SK-N-SH (cell line): ENCODE measurements at regions not wholly inside any gene's neighbourhood (a gene's known extent, or its start where the extent isn't known, plus 50 kb on each side); places are given as distances from the start of the nearest gene placed in this dataset.
"Not testable (repeated sequence)": the region's sequence is repeated elsewhere in the genome, so short reads cannot be mapped to it uniquely, and the experiment has no call there.

Experiments
- CTCF ChIA-PET: fragments of 300-600, 350-600 bp; formaldehyde crosslinking; extraction: SDS; loops from one replicate; lab custom pipeline; 2021; lab: Yijun Ruan, JAX
- POLR2A ChIA-PET: fragments of 350-600 bp; sonication (Branson Sonifier 250); formaldehyde crosslinking; extraction: SDS; loops from one replicate; lab custom pipeline; 2020; ENCODE audit warnings: antibody characterized with exemption, inconsistent platforms; lab: Yijun Ruan, JAX
- DNase-seq: peaks from one replicate; pipeline ENCODE4 v3.0.0; 2012
- H2AFZ ChIP-seq: fragments of 200-600 bp; sonication (generic); 2 replicates; pipeline ENCODE4 v1.8.1; 2016; ENCODE audit warnings: antibody characterized with exemption, mild to moderate bottlenecking, low read depth
- H3F3A ChIP-seq: fragments of 200-600 bp; sonication (generic); replicated peaks from 2 replicates; pipeline ENCODE3; 2016; ENCODE audit warnings: antibody characterized with exemption, mild to moderate bottlenecking; ENCODE audit not compliant: insufficient read depth
- H3K27ac ChIP-seq, 2 experiments: fragments of 200-500 bp in 1 of 2; fragments of 200-600 bp in 1 of 2; sonication (Bioruptor generic) in 1 of 2; sonication (generic), shearing (Covaris generic) in 1 of 2; 2 replicates each; pipeline versions ENCODE4 v1.5.1 to v1.6.1; 2014 to 2016; ENCODE audit warnings: low read depth in 2 of 2, inconsistent platforms in 1 of 2, low read length in 1 of 2, mild to moderate bottlenecking in 1 of 2, mixed read lengths in 1 of 2
- H3K27me3 ChIP-seq: fragments of 200-600 bp; sonication (generic), shearing (Covaris generic); 2 replicates; pipeline ENCODE4 v1.6.1; 2016; ENCODE audit warnings: mixed run types; ENCODE audit not compliant: insufficient read depth
- H3K36me3 ChIP-seq, 2 experiments: fragments of 200-500 bp in 1 of 2; fragments of 200-600 bp in 1 of 2; sonication (Bioruptor generic) in 1 of 2; sonication (generic) in 1 of 2; replicated peaks in 1 of 2; 2 replicates each; pipeline versions ENCODE3 to v1.5.1; 2014 to 2016; ENCODE audit warnings: low read length in 1 of 2, mild to moderate bottlenecking in 1 of 2; ENCODE audit not compliant: insufficient read depth in 2 of 2, control insufficient read depth in 1 of 2
- H3K4me1 ChIP-seq, 2 experiments: fragments of 200-500 bp in 1 of 2; fragments of 200-600 bp in 1 of 2; sonication (Bioruptor generic) in 1 of 2; sonication (generic), shearing (Covaris generic) in 1 of 2; 2 replicates each; pipeline versions ENCODE4 v1.5.1 to v1.6.1; 2014 to 2016; ENCODE audit warnings: low read depth in 1 of 2, low read length in 1 of 2, mixed run types in 1 of 2; ENCODE audit not compliant: insufficient read depth in 2 of 2, control insufficient read depth in 1 of 2
- H3K4me2 ChIP-seq: fragments of 200-600 bp; sonication (generic), shearing (Covaris generic); 2 replicates; pipeline ENCODE4 v1.6.1; 2017; ENCODE audit warnings: mixed run types
- H3K4me3 ChIP-seq, 2 experiments: fragments of 200-500 bp in 1 of 2; fragments of 200-600 bp in 1 of 2; sonication (Bioruptor generic) in 1 of 2; sonication (generic), shearing (Covaris generic) in 1 of 2; 2 replicates each; pipeline versions ENCODE4 v1.5.1 to v1.8.1; 2014 to 2016; ENCODE audit warnings: low read depth in 2 of 2, inconsistent platforms in 1 of 2, low read length in 1 of 2, mild to moderate bottlenecking in 1 of 2, mixed read lengths in 1 of 2, moderate library complexity in 1 of 2
- H3K79me2 ChIP-seq: fragments of 200-600 bp; sonication (generic); 2 replicates; pipeline ENCODE4 v1.8.1; 2017; ENCODE audit warnings: mild to moderate bottlenecking; ENCODE audit not compliant: insufficient read depth
- H3K9ac ChIP-seq: fragments of 200-600 bp; sonication (generic); 2 replicates; pipeline ENCODE4 v1.6.1; 2017; ENCODE audit warnings: mixed run types
- H3K9me2 ChIP-seq: fragments of 200-600 bp; sonication (generic); 2 replicates; pipeline ENCODE4 v1.6.1; 2017; ENCODE audit warnings: mixed run types
- H3K9me3 ChIP-seq: fragments of 200-600 bp; sonication (generic); 2 replicates; pipeline ENCODE4 v1.6.1; 2017; ENCODE audit warnings: mixed run types, mild to moderate bottlenecking, moderate library complexity
- H4K20me1 ChIP-seq: fragments of 200-600 bp; sonication (generic); 2 replicates; pipeline ENCODE4 v1.6.1; 2017; ENCODE audit warnings: mild to moderate bottlenecking, mixed run types; ENCODE audit not compliant: insufficient read depth
- CTCF ChIP-seq: fragments of 200-600 bp; sonication (generic); IDR thresholded peaks from 2 replicates; pipeline ENCODE4 v1.6.1; 2017; ENCODE audit warnings: antibody characterized with exemption, mild to moderate bottlenecking, moderate library complexity
- ELF1 ChIP-seq: IDR thresholded peaks from 2 replicates; pipeline ENCODE4 v1.4.0; 2012
- EP300 ChIP-seq, 2 experiments: IDR thresholded peaks; 2 replicates each; pipeline versions ENCODE4 v1.4.0 to v1.6.1; 2012; ENCODE audit warnings: borderline replicate concordance in 1 of 2, low read depth in 1 of 2, low read length in 1 of 2
- EZH2phosphoT487 ChIP-seq: fragments of 200-600 bp; sonication (generic); IDR thresholded peaks from 2 replicates; pipeline ENCODE4 v1.6.1; 2017; ENCODE audit warnings: low read depth, mixed run types, mild to moderate bottlenecking, antibody characterized with exemption, moderate library complexity, borderline replicate concordance
- FOSL2 ChIP-seq: IDR thresholded peaks from 2 replicates; pipeline ENCODE4 v1.4.0; 2012; ENCODE audit warnings: low read depth, mild to moderate bottlenecking, moderate library complexity, borderline replicate concordance
- FOXM1 ChIP-seq: IDR thresholded peaks from 2 replicates; pipeline ENCODE4 v1.4.0; 2012; ENCODE audit warnings: low read depth, mild to moderate bottlenecking
- IRF3 ChIP-seq: fragments of 150-350 bp; IDR thresholded peaks from 2 replicates; pipeline ENCODE4 v1.6.1; 2016; ENCODE audit warnings: mild to moderate bottlenecking, low read depth, low read length
- JUND ChIP-seq: IDR thresholded peaks from 2 replicates; pipeline ENCODE4 v1.4.0; 2012
- MAX ChIP-seq: IDR thresholded peaks from 2 replicates; pipeline ENCODE4 v1.4.0; 2012; ENCODE audit warnings: low read depth
- NFIC ChIP-seq: IDR thresholded peaks from 2 replicates; pipeline ENCODE4 v1.4.0; 2012; ENCODE audit warnings: borderline replicate concordance
- NRF1 ChIP-seq: IDR thresholded peaks from 2 replicates; pipeline ENCODE4 v1.6.1; 2012; ENCODE audit warnings: low read depth, mild to moderate bottlenecking, low read length
- RAD21 ChIP-seq: IDR thresholded peaks from 2 replicates; pipeline ENCODE4 v1.6.1; 2012; ENCODE audit warnings: mild to moderate bottlenecking, low read length
- RCOR1 ChIP-seq: fragments of 150-350 bp; IDR thresholded peaks from 2 replicates; pipeline ENCODE4 v1.6.1; 2017; ENCODE audit warnings: antibody characterized with exemption, low read length
- REST ChIP-seq: IDR thresholded peaks from 2 replicates; pipeline ENCODE4 v1.6.1; 2012; ENCODE audit warnings: mild to moderate bottlenecking, low read depth, low read length, moderate library complexity
- SMC3 ChIP-seq: IDR thresholded peaks from 2 replicates; pipeline ENCODE4 v1.6.1; 2012; ENCODE audit warnings: low read depth, low read length, improper control_type of control experiment
- TAF1 ChIP-seq: IDR thresholded peaks from 2 replicates; pipeline ENCODE4 v1.6.1; 2012; ENCODE audit warnings: low read depth, mild to moderate bottlenecking, low read length, moderate library complexity, borderline replicate concordance
- TCF12 ChIP-seq: IDR thresholded peaks from 2 replicates; pipeline ENCODE4 v1.4.0; 2012
- TEAD4 ChIP-seq: IDR thresholded peaks from 2 replicates; pipeline ENCODE4 v1.4.0; 2012; ENCODE audit warnings: mild to moderate bottlenecking, borderline replicate concordance; ENCODE audit not compliant: insufficient read depth
- USF2 ChIP-seq: fragments of 150-350 bp; IDR thresholded peaks from 2 replicates; pipeline ENCODE4 v1.6.1; 2017; ENCODE audit warnings: antibody characterized with exemption, low read length, low read depth, borderline replicate concordance
- WGBS: methylation state at CpG from one replicate; pipeline ENCODE4 v1.1.6; 2017; ENCODE audit warnings: low lambda C conversion rate; 5-methylcytosine and 5-hydroxymethylcytosine counted together

GRCh38 chr10:9342885-9343570, 1288.5 kb downstream of the GATA3 start:
- Histone ChIP-seq H3K4me1 (no peaks in the 10 kb centered on the region), H3K9me2 (no peaks in the 10 kb centered on the region), H3K9ac (no peak overlapping the region), H4K20me1 (no peaks in the 10 kb centered on the region), H3K79me2 (no peaks in the 10 kb centered on the region), H3K4me2 (no peak overlapping the region), H3K9me3 (no peaks in the 10 kb centered on the region), H3K27me3 (no peaks in the 10 kb centered on the region), H3K4me3 (no peak overlapping the region; a peak in 1 of 4 replicates), H3K36me3 (no peaks in the 10 kb centered on the region), H2AFZ (no peak overlapping the region), H3K27ac (no peak overlapping the region), H3F3A (no peaks in the 10 kb centered on the region)
- 23% methylated on average over 5 of the region's 5 CpGs for WGBS
- peak; percentile 31 for DNase-seq
- CTCF ChIA-PET: interaction anchor here (0.5 to 3.7 kb wide), 37 partner anchors 8 to 1927 kb away, joined by 3 to 53 read pairs (median 3); no protein-coding TSS in a partner anchor
- TF ChIP-seq FOSL2 (no peak), RAD21 (peak; percentile 79), NFIC (no peak), SMC3 (peak; percentile 37; the same call in 1 of the 2 replicates), REST (no peak), CTCF (peak; percentile 76), EZH2phosphoT487 (no peak), USF2 (no peak), EP300 (IDR thresholded peaks at IDR 0.05; ENCODE audit: borderline replicate concordance in 1 of 2, low read depth in 1 of 2, low read length in 1 of 2) (no peak), FOXM1 (no peak), NRF1 (no peak), RCOR1 (no peak), TCF12 (no peak), MAX (no peak), JUND (no peak), TAF1 (no peak), IRF3 (no peak), TEAD4 (no peak), ELF1 (no peak)
- POLR2A ChIA-PET: no interaction called here

- H2AFZ ChIP-seq, H3K27me3 ChIP-seq, H3K4me2 ChIP-seq, H3K9me2 ChIP-seq, DNase-seq, H4K20me1 ChIP-seq, POLR2A ChIA-PET, H3F3A ChIP-seq, H3K9ac ChIP-seq, H3K27ac ChIP-seq, H3K36me3 ChIP-seq, H3K4me1 ChIP-seq, H3K9me3 ChIP-seq, H3K79me2 ChIP-seq, H3K4me3 ChIP-seq: not testable (repeated sequence)
- WGBS: 25% methylated on average over 3 of the region's 3 CpGs
- CTCF ChIA-PET: interaction anchor here (2.7 kb wide), 1 partner anchor 17 kb away, joined by 9 read pairs; no protein-coding TSS in a partner anchor
Measured at GRCh38 chr10:9347933-9348332, 1293.4 kb downstream of the GATA3 start.
